HEK293 (cell line): ENCODE measurements at regions not wholly inside any gene's neighbourhood (a gene's known extent, or its start where the extent isn't known, plus 50 kb on each side); places are given as distances from the start of the nearest gene placed in this dataset.

Experiments used
- CTCF ChIA-PET: fragments of 350-600 bp; formaldehyde crosslinking; extraction: SDS; loops from one replicate; lab custom pipeline; 2021; ENCODE audit warnings: antibody characterized with exemption; lab: Yijun Ruan, JAX
- POLR2A ChIA-PET: fragments of 300-600 bp; formaldehyde crosslinking; extraction: SDS; loops from one replicate; lab custom pipeline; 2020; ENCODE audit warnings: antibody characterized with exemption, inconsistent platforms; lab: Yijun Ruan, JAX
- H3K27ac ChIP-seq: fragments of 200-500 bp; sonication (Bioruptor generic); 2 replicates; pipeline ENCODE4 v1.5.1; 2014; ENCODE audit warnings: low read depth, low read length, control low read depth, inconsistent platforms; ENCODE audit errors: extremely low read depth
- H3K36me3 ChIP-seq, 2 experiments: fragments of 200-500 bp in 1 of 2; sonication (Bioruptor generic) in 1 of 2; 1 replicate in 1 of 2; 2 replicates in 1 of 2; pipeline ENCODE4 v1.5.1; 2014 to 2017; ENCODE audit warnings: inconsistent platforms in 2 of 2, low read length in 2 of 2; ENCODE audit not compliant: control insufficient read depth in 2 of 2, insufficient read depth in 1 of 2
- H3K4me1 ChIP-seq: fragments of 200-500 bp; sonication (Bioruptor generic); 2 replicates; pipeline ENCODE4 v1.5.1; 2014; ENCODE audit warnings: mild to moderate bottlenecking, low read length, inconsistent platforms; ENCODE audit not compliant: control insufficient read depth, insufficient read depth
- H3K4me3 ChIP-seq: 2 replicates; pipeline ENCODE4 v1.5.1; 2011; ENCODE audit warnings: low read depth, mild to moderate bottlenecking, control low read depth, low read length, moderate library complexity
- H3K9me3 ChIP-seq: fragments of 200-500 bp; sonication (Bioruptor generic); 2 replicates; pipeline ENCODE4 v1.5.1; 2014; ENCODE audit warnings: low read depth, low read length, inconsistent platforms; ENCODE audit not compliant: control insufficient read depth, insufficient read depth
- GFI1B ChIP-seq: fragments of 450-650 bp; formaldehyde crosslinking; IDR thresholded peaks from 2 replicates; pipeline ENCODE4 v1.5.1; 2016; ENCODE audit warnings: missing biosample characterization, missing genetic modification characterization
- HOXD13 ChIP-seq: sonication (generic); formaldehyde crosslinking; IDR thresholded peaks from 2 replicates; pipeline ENCODE4 v1.8.0; 2022; ENCODE audit warnings: missing genetic modification reagents, borderline replicate concordance
- KLF17 ChIP-seq: fragments of 450-650 bp; formaldehyde crosslinking; IDR thresholded peaks from 2 replicates; pipeline ENCODE4 v1.5.1; 2016; ENCODE audit warnings: missing biosample characterization, missing genetic modification characterization
- RBAK ChIP-seq: fragments of 450-650 bp; formaldehyde crosslinking; IDR thresholded peaks from 2 replicates; pipeline ENCODE4 v1.5.1; 2016; ENCODE audit warnings: missing biosample characterization, missing genetic modification characterization
- SALL2 ChIP-seq: fragments of 450-650 bp; formaldehyde crosslinking; IDR thresholded peaks from 2 replicates; pipeline ENCODE4 v1.5.0; 2017; ENCODE audit warnings: missing biosample characterization, mild to moderate bottlenecking, missing genetic modification characterization, borderline replicate concordance
- YY1 ChIP-seq: fragments of 450-650 bp; formaldehyde crosslinking; IDR thresholded peaks from 2 replicates; pipeline ENCODE4 v1.5.1; 2018; ENCODE audit warnings: missing biosample characterization, missing genetic modification characterization
- ZNF239 ChIP-seq: fragments of 450-650 bp; formaldehyde crosslinking; IDR thresholded peaks from 2 replicates; pipeline ENCODE4 v1.5.1; 2016; ENCODE audit warnings: missing biosample characterization, missing genetic modification characterization
- ZNF248 ChIP-seq: fragments of 450-650 bp; formaldehyde crosslinking; IDR thresholded peaks from 2 replicates; pipeline ENCODE4 v1.5.1; 2017; ENCODE audit warnings: missing biosample characterization, missing genetic modification characterization
- ZNF26 ChIP-seq: fragments of 450-650 bp; formaldehyde crosslinking; IDR thresholded peaks from 2 replicates; pipeline ENCODE4 v1.5.1; 2016; ENCODE audit warnings: missing biosample characterization, missing genetic modification characterization
- ZNF394 ChIP-seq: fragments of 450-650 bp; formaldehyde crosslinking; IDR thresholded peaks from 2 replicates; pipeline ENCODE4 v1.5.1; 2016; ENCODE audit warnings: missing biosample characterization, missing genetic modification characterization, mild to moderate bottlenecking, moderate library complexity, borderline replicate concordance
- ZNF513 ChIP-seq: fragments of 450-650 bp; IDR thresholded peaks from 2 replicates; pipeline ENCODE4 v1.5.1; 2018; ENCODE audit warnings: missing biosample characterization, missing genetic modification characterization
- ZNF518A ChIP-seq: fragments of 450-650 bp; formaldehyde crosslinking; conservative IDR thresholded peaks from 2 replicates; pipeline ENCODE4 v1.5.1; 2016; ENCODE audit warnings: low read depth, missing biosample characterization, missing genetic modification characterization
- ZNF558 ChIP-seq: fragments of 450-650 bp; formaldehyde crosslinking; IDR thresholded peaks from 2 replicates; pipeline ENCODE4 v1.5.1; 2016; ENCODE audit warnings: missing biosample characterization, missing genetic modification characterization
- ZNF560 ChIP-seq: fragments of 450-650 bp; formaldehyde crosslinking; IDR thresholded peaks from 2 replicates; pipeline ENCODE4 v1.5.1; 2017; ENCODE audit warnings: missing biosample characterization, missing genetic modification characterization, borderline replicate concordance
- ZNF585B ChIP-seq: fragments of 450-650 bp; formaldehyde crosslinking; IDR thresholded peaks from 2 replicates; pipeline ENCODE4 v1.5.1; 2016; ENCODE audit warnings: missing biosample characterization, missing genetic modification characterization
- ZNF664 ChIP-seq: fragments of 450-650 bp; formaldehyde crosslinking; IDR thresholded peaks from 2 replicates; pipeline ENCODE4 v1.5.1; 2016; ENCODE audit warnings: missing biosample characterization, missing genetic modification characterization
- ZNF707 ChIP-seq: fragments of 450-650 bp; formaldehyde crosslinking; IDR thresholded peaks from 2 replicates; pipeline ENCODE4 v1.5.1; 2016; ENCODE audit warnings: missing biosample characterization, missing genetic modification characterization
- ZNF792 ChIP-seq: fragments of 450-650 bp; formaldehyde crosslinking; IDR thresholded peaks from 2 replicates; pipeline ENCODE4 v1.5.1; 2016; ENCODE audit warnings: missing biosample characterization, missing genetic modification characterization
- ZSCAN4 ChIP-seq: fragments of 450-650 bp; formaldehyde crosslinking; IDR thresholded peaks from 2 replicates; pipeline ENCODE4 v1.5.1; 2017; ENCODE audit warnings: missing biosample characterization, missing genetic modification characterization
- ZSCAN5A ChIP-seq: fragments of 450-650 bp; formaldehyde crosslinking; IDR thresholded peaks from 2 replicates; pipeline ENCODE4 v1.5.1; 2016; ENCODE audit warnings: missing biosample characterization, missing genetic modification characterization

- H3K27ac ChIP-seq = no peak overlapping the region
- ChIA-PET CTCF (no interaction called here), POLR2A (no interaction called here)
- TF ChIP-seq KLF17 (tag by site-specific recombination) = no peak
- no peak for TF ChIP-seq ZNF558 (tag by site-specific recombination)
- no peak for TF ChIP-seq HOXD13 (CRISPR knock-in tag)
- TF ChIP-seq ZNF394 = no peak
- TF ChIP-seq ZSCAN5A (tag by site-specific recombination) = no peak
- no peak for TF ChIP-seq ZNF560 (tag by site-specific recombination)
- TF ChIP-seq SALL2 (tag by site-specific recombination) = no peak
- H3K4me3 ChIP-seq = no peak overlapping the region
- H3K36me3 ChIP-seq = no peaks in the 10 kb centered on the region
- H3K9me3 ChIP-seq = no peaks in the 10 kb centered on the region
- H3K4me1 ChIP-seq = peaks cover 9% of the 10 kb centered on the region; the same call in 1 of the 2 replicates
Observed at GRCh38 chr15:29205186-29205585, 64.4 kb downstream of the NSMCE3 start.

- no peaks in the 10 kb centered on the region for H3K36me3 ChIP-seq
- POLR2A ChIA-PET = no interaction called here
- CTCF ChIA-PET = no interaction called here
Observed at GRCh38 chr15:29204369-29204755, 65.3 kb downstream of the NSMCE3 start.

GRCh38 chr15:29203718-29204368, 65.8 kb downstream of the NSMCE3 start:
- Histone ChIP-seq H3K4me1 (peaks cover 9% of the 10 kb centered on the region; the same call in 1 of the 2 replicates), H3K27ac (no peak overlapping the region), H3K9me3 (no peaks in the 10 kb centered on the region), H3K36me3 (no peaks in the 10 kb centered on the region), H3K4me3 (no peak overlapping the region)
- ChIA-PET CTCF (no interaction called here), POLR2A (no interaction called here)
- TF ChIP-seq RBAK (tag by site-specific recombination) = no peak
- TF ChIP-seq YY1 = no peak
- TF ChIP-seq ZNF664 (tag by site-specific recombination) = no peak
- no peak for TF ChIP-seq ZNF239 (tag by site-specific recombination)
- no peak for TF ChIP-seq ZNF792 (tag by site-specific recombination)
- no peak for TF ChIP-seq ZNF585B (tag by site-specific recombination)
- no peak for TF ChIP-seq ZSCAN4 (tag by site-specific recombination)
- no peak for TF ChIP-seq ZNF26 (tag by site-specific recombination)
- no peak for TF ChIP-seq ZNF513 (tag by site-specific recombination)
- TF ChIP-seq ZNF518A (tag by site-specific recombination) = no peak
- no peak for TF ChIP-seq GFI1B

More at GRCh38 chr15:29204369-29204755, 65.3 kb downstream of the NSMCE3 start:
- H3K27ac ChIP-seq = no peak overlapping the region
- H3K4me3 ChIP-seq = no peak overlapping the region
- H3K9me3 ChIP-seq = no peaks in the 10 kb centered on the region
- no peak for TF ChIP-seq ZNF248 (tag by site-specific recombination)
- TF ChIP-seq ZNF707 (tag by site-specific recombination) = no peak
- TF ChIP-seq, all 188 proteins: peak for 0
- peaks cover 9% of the 10 kb centered on the region; the same call in 1 of the 2 replicates for H3K4me1 ChIP-seq
